ENCODE measurements at regions not wholly inside any gene's neighbourhood (a gene's known extent, or its start where the extent isn't known, plus 50 kb on each side); places are given as distances from the start of the nearest gene placed in this dataset.

- no peaks in the 10 kb centered on the region for H3K4me1 ChIP-seq (ENCODE audit: control insufficient read depth, extremely low read depth, insufficient read depth, low read length)
- no peaks in the 10 kb centered on the region for H3K9me3 ChIP-seq (ENCODE audit: control insufficient read depth, insufficient read depth, low read depth, low read length)
- no peak overlapping the region for H3K4me3 ChIP-seq (replicated peaks in 1 of 4; ENCODE audit: control extremely low read depth in 1 of 4, insufficient read depth in 1 of 4, low read depth in 3 of 4, low read length in 4 of 4)
- H3K27ac ChIP-seq (ENCODE audit: insufficient read depth, low read length) = no peak overlapping the region
- no peak overlapping the region for H3K9ac ChIP-seq (ENCODE audit: insufficient read depth, low read length)
- TF ChIP-seq EZH2 (IDR thresholded peaks at IDR 0.05; ENCODE audit: low read length, missing control alignments) (no peak), CTCF (conservative IDR thresholded peaks at IDR 0.05 in 1 of 2, IDR thresholded peaks at IDR 0.05 in 1 of 2; ENCODE audit: low read depth in 1 of 2, low read length in 2 of 2) (no peak)
- H3K79me2 ChIP-seq (ENCODE audit: control insufficient read depth, insufficient read depth, low read length) = no peaks in the 10 kb centered on the region
- no peaks in the 10 kb centered on the region for H3K27me3 ChIP-seq (ENCODE audit: control insufficient read depth, insufficient read depth, low read length)
- DNase-seq (ENCODE audit: low read depth in 2 of 2) = no peak
- no peaks in the 10 kb centered on the region for H4K20me1 ChIP-seq (ENCODE audit: control insufficient read depth, extremely low read depth, insufficient read depth, low read length)
- H2AFZ ChIP-seq (ENCODE audit: low read length) = no peak overlapping the region
- no peak overlapping the region for H3K4me2 ChIP-seq (ENCODE audit: extremely low read depth, insufficient read depth, low read length)
- H3K36me3 ChIP-seq (ENCODE audit: control insufficient read depth, insufficient read depth, low read length) = no peaks in the 10 kb centered on the region
Observed at GRCh38 chr6:135566311-135567068, 69.0 kb upstream of the AHI1 start.

DNA sequence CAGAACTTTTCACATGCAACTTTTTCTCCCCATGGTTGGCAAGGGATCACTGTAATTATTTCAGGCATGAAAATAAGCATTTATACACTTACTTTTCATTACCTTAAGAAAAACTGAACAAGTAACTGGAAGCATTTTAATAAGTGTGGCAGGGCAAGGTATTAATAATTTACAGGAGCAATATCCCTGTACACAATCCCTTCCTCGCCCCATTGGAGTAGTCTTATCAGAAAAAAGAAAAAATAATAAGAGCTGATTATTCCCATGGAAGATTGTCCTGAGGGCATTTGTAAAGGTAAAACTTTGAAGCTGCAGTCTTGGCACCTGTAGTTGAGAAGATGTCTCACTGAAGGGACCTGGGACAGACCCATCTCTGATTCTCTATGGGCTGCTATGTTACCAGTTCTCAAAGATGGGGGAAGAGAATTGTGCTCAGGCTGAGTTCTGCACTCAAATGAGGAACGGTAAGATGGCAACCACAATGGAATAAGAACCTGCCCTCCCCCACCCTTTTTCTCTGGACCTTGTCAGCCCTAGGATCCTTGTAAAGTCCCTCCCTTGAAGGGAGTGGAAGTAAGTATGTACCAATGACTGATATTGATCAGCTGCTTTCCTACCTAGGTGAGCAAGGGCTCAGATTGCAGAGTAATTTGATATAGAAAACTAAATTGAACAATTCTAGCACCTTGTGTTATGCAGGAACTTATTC lies 70.0 kb upstream of the AHI1 start:
- Histone ChIP-seq H4K20me1 (ENCODE audit: control insufficient read depth, extremely low read depth, insufficient read depth, low read length) (no peaks in the 10 kb centered on the region), H3K4me3 (replicated peaks in 1 of 4; ENCODE audit: control extremely low read depth in 1 of 4, insufficient read depth in 1 of 4, low read depth in 3 of 4, low read length in 4 of 4) (no peak overlapping the region), H3K9me3 (ENCODE audit: control insufficient read depth, insufficient read depth, low read depth, low read length) (no peaks in the 10 kb centered on the region), H3K27ac (ENCODE audit: insufficient read depth, low read length) (no peak overlapping the region), H3K4me2 (ENCODE audit: extremely low read depth, insufficient read depth, low read length) (no peak overlapping the region), H3K4me1 (ENCODE audit: control insufficient read depth, extremely low read depth, insufficient read depth, low read length) (no peaks in the 10 kb centered on the region), H3K27me3 (ENCODE audit: control insufficient read depth, insufficient read depth, low read length) (no peaks in the 10 kb centered on the region), H3K79me2 (ENCODE audit: control insufficient read depth, insufficient read depth, low read length) (no peaks in the 10 kb centered on the region), H3K9ac (ENCODE audit: insufficient read depth, low read length) (no peak overlapping the region), H3K36me3 (ENCODE audit: control insufficient read depth, insufficient read depth, low read length) (no peaks in the 10 kb centered on the region), H2AFZ (ENCODE audit: low read length) (no peak overlapping the region)
- no peak for TF ChIP-seq EZH2 (IDR thresholded peaks at IDR 0.05; ENCODE audit: low read length, missing control alignments)
- no peak for TF ChIP-seq CTCF (conservative IDR thresholded peaks at IDR 0.05 in 1 of 2, IDR thresholded peaks at IDR 0.05 in 1 of 2; ENCODE audit: low read depth in 1 of 2, low read length in 2 of 2)
- no peak for DNase-seq (ENCODE audit: low read depth in 2 of 2)

GRCh38 chr6:135568379-135568778 lies 70.8 kb upstream of the AHI1 start:
- Histone ChIP-seq H3K9me3 (ENCODE audit: control insufficient read depth, insufficient read depth, low read depth, low read length) (no peaks in the 10 kb centered on the region), H3K27ac (ENCODE audit: insufficient read depth, low read length) (no peak overlapping the region), H3K79me2 (ENCODE audit: control insufficient read depth, insufficient read depth, low read length) (no peaks in the 10 kb centered on the region), H3K9ac (ENCODE audit: insufficient read depth, low read length) (no peak overlapping the region), H3K36me3 (ENCODE audit: control insufficient read depth, insufficient read depth, low read length) (no peaks in the 10 kb centered on the region), H3K4me1 (ENCODE audit: control insufficient read depth, extremely low read depth, insufficient read depth, low read length) (no peaks in the 10 kb centered on the region), H3K27me3 (ENCODE audit: control insufficient read depth, insufficient read depth, low read length) (no peaks in the 10 kb centered on the region), H4K20me1 (ENCODE audit: control insufficient read depth, extremely low read depth, insufficient read depth, low read length) (no peaks in the 10 kb centered on the region), H3K4me2 (ENCODE audit: extremely low read depth, insufficient read depth, low read length) (no peak overlapping the region), H3K4me3 (replicated peaks in 1 of 4; ENCODE audit: control extremely low read depth in 1 of 4, insufficient read depth in 1 of 4, low read depth in 3 of 4, low read length in 4 of 4) (no peak overlapping the region), H2AFZ (ENCODE audit: low read length) (no peak overlapping the region)
- TF ChIP-seq CTCF (conservative IDR thresholded peaks at IDR 0.05 in 1 of 2, IDR thresholded peaks at IDR 0.05 in 1 of 2; ENCODE audit: low read depth in 1 of 2, low read length in 2 of 2) (no peak), EZH2 (IDR thresholded peaks at IDR 0.05; ENCODE audit: low read length, missing control alignments) (no peak)
- DNase-seq (ENCODE audit: low read depth in 2 of 2) = peak; percentile 92 to 97
